Suprapubic skin (tissue), 4 donors: ENCODE measurements at regions not wholly inside any gene's neighbourhood (a gene's known extent, or its start where the extent isn't known, plus 50 kb on each side); places are given as distances from the start of the nearest gene placed in this dataset.

ENCODE experiments used
- DNase-seq, 2 donors: peaks; one replicate each; pipeline ENCODE4 v3.0.0-alpha.2; 2019; ENCODE audit warnings: low spot score in 2 of 2
- H3K27ac ChIP-seq: fragments of 200-600 bp; sonication (generic); one replicate; pipeline ENCODE4 v1.5.1; 2019
- H3K27me3 ChIP-seq: fragments of 200-600 bp; sonication (generic); one replicate; pipeline ENCODE4 v1.5.1; 2019
- H3K36me3 ChIP-seq: fragments of 200-600 bp; sonication (generic); one replicate; pipeline ENCODE4 v1.5.1; 2019
- H3K4me1 ChIP-seq: fragments of 200-600 bp; sonication (generic); one replicate; pipeline ENCODE4 v1.5.1; 2019
- H3K4me3 ChIP-seq: fragments of 200-600 bp; sonication (generic); one replicate; pipeline ENCODE4 v1.5.1; 2019; ENCODE audit warnings: mild to moderate bottlenecking
- H3K9me3 ChIP-seq: fragments of 200-600 bp; sonication (generic); one replicate; pipeline ENCODE4 v1.5.1; 2019
- EP300 ChIP-seq: sonication (generic); formaldehyde crosslinking; IDR thresholded peaks from one replicate; pipeline ENCODE4 v1.6.1; 2017; ENCODE audit warnings: antibody characterized with exemption
- POLR2A ChIP-seq, 2 donors: fragments of 450-650 bp; IDR thresholded peaks; one replicate each; pipeline ENCODE4 v1.6.1; 2017; ENCODE audit warnings: antibody characterized with exemption in 2 of 2, mild to moderate bottlenecking in 2 of 2, moderate library complexity in 2 of 2
- POLR2AphosphoS5 ChIP-seq, 3 donors: sonication (generic); formaldehyde crosslinking; IDR thresholded peaks; one replicate each; pipeline ENCODE4 v1.6.1; 2017; ENCODE audit warnings: antibody characterized with exemption in 3 of 3
- WGBS: methylation state at CpG from one replicate; pipeline ENCODE4 v1.1.5; 2018; 5-methylcytosine and 5-hydroxymethylcytosine counted together
- TF ChIP-seq, protein P1 (sequence below), 2 donors: fragments of 200-600 bp in 1 of 2; fragments of 450-650 bp in 1 of 2; sonication (generic) in 1 of 2; IDR thresholded peaks; one replicate each; pipeline ENCODE4 v1.5.1; 2016 to 2019; ENCODE audit warnings: antibody characterized with exemption in 2 of 2, mild to moderate bottlenecking in 1 of 2, moderate library complexity in 1 of 2

DNA sequence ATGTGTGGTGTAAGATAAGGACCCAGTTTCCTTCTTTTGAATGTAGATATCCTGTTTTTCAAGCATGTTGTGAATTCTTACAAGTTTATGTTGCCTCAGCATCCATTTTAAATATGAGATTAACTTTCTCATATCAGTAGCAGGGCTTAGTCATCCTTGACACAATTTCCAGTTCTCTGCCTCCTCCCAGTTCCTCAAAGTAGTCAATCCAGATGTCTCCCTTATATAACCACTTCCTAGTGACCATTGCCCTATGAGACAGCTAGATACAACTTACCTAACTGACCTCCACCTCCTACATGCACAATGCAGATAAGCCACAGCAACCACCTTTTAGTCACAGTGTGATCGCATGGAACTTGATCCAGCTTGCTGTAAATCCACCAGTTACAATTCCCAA is 269.2 kb upstream of the ZNF521 start:
- no peak for TF ChIP-seq EP300
- TF ChIP-seq POLR2AphosphoS5 (IDR thresholded peaks at IDR 0.05): no peak
- TF ChIP-seq POLR2A (IDR thresholded peaks at IDR 0.05): no peak
- TF ChIP-seq, protein P1, sequence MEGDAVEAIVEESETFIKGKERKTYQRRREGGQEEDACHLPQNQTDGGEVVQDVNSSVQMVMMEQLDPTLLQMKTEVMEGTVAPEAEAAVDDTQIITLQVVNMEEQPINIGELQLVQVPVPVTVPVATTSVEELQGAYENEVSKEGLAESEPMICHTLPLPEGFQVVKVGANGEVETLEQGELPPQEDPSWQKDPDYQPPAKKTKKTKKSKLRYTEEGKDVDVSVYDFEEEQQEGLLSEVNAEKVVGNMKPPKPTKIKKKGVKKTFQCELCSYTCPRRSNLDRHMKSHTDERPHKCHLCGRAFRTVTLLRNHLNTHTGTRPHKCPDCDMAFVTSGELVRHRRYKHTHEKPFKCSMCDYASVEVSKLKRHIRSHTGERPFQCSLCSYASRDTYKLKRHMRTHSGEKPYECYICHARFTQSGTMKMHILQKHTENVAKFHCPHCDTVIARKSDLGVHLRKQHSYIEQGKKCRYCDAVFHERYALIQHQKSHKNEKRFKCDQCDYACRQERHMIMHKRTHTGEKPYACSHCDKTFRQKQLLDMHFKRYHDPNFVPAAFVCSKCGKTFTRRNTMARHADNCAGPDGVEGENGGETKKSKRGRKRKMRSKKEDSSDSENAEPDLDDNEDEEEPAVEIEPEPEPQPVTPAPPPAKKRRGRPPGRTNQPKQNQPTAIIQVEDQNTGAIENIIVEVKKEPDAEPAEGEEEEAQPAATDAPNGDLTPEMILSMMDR (IDR thresholded peaks at IDR 0.05): no peak
- no peak for DNase-seq
- Histone ChIP-seq H3K9me3 (no peaks in the 10 kb centered on the region), H3K27me3 (no peaks in the 10 kb centered on the region), H3K4me3 (no peak overlapping the region), H3K4me1 (no peaks in the 10 kb centered on the region), H3K27ac (no peak overlapping the region), H3K36me3 (no peaks in the 10 kb centered on the region)
- 93% methylated on average over 1 of the region's 1 CpG for WGBS

DNA sequence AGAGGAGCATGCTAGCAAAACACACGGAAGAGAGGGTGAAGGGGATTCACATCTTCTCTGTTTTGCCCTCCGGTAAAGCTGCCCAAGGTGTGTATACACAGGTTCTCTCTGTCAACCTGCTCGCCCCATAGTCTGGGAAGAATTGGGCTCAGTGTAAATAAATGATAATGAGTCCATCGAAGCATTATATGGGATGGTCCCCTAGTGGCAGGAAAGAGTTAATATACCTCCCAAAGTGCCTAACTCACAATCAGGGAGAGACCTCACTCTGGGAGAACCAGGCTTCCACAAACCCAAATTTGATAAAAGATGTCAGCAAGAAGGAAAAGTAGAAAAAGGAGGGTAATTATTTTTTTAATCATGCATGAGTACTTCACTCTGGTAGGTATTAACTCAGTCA is 262.2 kb upstream of the ZNF521 start:
- Histone ChIP-seq H3K9me3 (no peaks in the 10 kb centered on the region), H3K27me3 (no peaks in the 10 kb centered on the region), H3K27ac (no peak overlapping the region), H3K4me3 (no peak overlapping the region), H3K36me3 (no peaks in the 10 kb centered on the region), H3K4me1 (no peaks in the 10 kb centered on the region)
- 91% methylated on average over 4 of the region's 4 CpGs for WGBS
- no peak for DNase-seq
- TF ChIP-seq POLR2A (IDR thresholded peaks at IDR 0.05) (no peak), POLR2AphosphoS5 (IDR thresholded peaks at IDR 0.05) (no peak), EP300 (no peak)
- TF ChIP-seq, protein P1 (IDR thresholded peaks at IDR 0.05): no peak

DNA sequence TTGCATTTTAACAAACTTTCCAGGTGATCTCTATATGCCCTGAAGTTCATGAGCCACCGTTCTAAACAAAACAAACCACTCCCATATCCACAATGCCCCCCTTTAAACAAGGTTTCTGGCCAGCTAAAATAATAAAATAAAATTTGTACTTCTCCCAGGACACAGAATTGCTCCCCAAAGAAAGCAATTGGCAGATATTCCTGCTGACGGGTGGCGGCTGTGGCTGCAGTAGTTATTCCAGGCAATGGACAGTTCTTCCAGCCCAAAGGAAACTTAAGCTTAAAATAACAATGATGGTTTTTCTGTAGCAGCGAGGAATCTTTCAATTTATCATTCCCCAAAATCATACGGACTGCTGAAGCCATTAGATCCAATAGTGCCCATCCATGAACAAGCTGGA is 260.5 kb upstream of the ZNF521 start:
- H3K27ac ChIP-seq: no peak overlapping the region
- DNase-seq: no peak
- H3K4me3 ChIP-seq: no peak overlapping the region
- H3K4me1 ChIP-seq: no peaks in the 10 kb centered on the region
- no peaks in the 10 kb centered on the region for H3K27me3 ChIP-seq
- H3K9me3 ChIP-seq: no peaks in the 10 kb centered on the region
- no peaks in the 10 kb centered on the region for H3K36me3 ChIP-seq
- 77% methylated on average over 5 of the region's 5 CpGs for WGBS
- TF ChIP-seq POLR2AphosphoS5 (IDR thresholded peaks at IDR 0.05) (no peak), EP300 (no peak), POLR2A (IDR thresholded peaks at IDR 0.05) (no peak)
- TF ChIP-seq, protein P1 (IDR thresholded peaks at IDR 0.05): no peak

DNA sequence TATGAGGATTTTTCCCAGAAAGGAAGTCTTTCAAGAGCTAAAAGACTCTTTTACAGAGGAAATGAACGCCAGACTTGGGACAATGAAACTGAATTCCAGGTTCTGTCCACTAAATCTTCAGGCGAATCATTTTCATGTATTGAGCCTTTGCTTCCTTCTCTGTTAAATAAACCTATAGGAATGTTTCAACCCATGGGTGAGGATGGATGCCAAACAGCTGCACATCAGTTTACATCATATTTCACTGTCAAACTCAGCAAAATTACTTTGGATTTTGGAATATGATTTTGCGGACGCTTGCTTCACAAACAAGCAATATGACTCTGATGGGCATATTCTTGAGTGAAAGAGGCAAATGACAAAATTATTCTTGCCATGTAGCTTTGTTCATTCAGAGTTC is 256.1 kb upstream of the ZNF521 start:
- Histone ChIP-seq H3K4me3 (no peak overlapping the region), H3K27ac (no peak overlapping the region), H3K36me3 (no peaks in the 10 kb centered on the region), H3K4me1 (no peaks in the 10 kb centered on the region), H3K9me3 (no peaks in the 10 kb centered on the region), H3K27me3 (no peaks in the 10 kb centered on the region)
- TF ChIP-seq EP300 (no peak), POLR2A (IDR thresholded peaks at IDR 0.05) (no peak), POLR2AphosphoS5 (IDR thresholded peaks at IDR 0.05) (no peak)
- TF ChIP-seq, protein P1 (IDR thresholded peaks at IDR 0.05): no peak
- DNase-seq: no peak
- WGBS: 72% methylated on average over 4 of the region's 4 CpGs

DNA sequence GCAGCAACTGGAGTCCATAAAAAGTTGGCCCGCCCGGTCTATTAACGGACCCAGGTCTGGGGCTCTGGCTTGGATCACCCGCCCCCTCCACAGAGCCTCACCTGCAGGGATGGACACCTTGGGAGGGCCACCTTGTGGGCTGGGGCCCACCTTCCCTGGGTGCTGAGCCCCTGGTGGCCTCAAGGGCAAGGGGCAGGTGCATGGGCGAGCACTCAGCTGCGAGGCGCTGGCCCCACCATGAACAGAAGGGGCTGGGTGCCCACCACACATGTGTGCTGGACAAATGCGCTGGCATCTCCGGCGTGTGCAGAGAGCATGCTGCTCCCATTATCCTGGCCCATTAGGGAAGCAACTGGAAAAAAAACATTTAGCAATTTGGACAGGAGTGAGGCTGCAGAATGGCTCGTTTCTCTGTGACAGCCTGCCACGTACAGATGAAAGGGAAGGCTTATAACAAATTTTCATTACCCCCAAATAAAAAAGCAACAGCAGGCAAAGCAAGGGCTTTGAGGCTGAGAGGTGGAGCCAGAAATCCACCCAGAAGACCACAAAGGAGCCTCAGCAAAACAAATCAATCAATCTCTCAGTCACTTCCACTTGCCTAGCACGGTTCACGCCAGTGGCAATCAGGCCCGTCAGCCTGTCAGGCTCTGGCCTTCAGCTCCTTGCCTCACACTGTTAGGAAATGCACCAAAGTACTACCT is 253.1 kb upstream of the ZNF521 start:
- Histone ChIP-seq H3K9me3 (no peaks in the 10 kb centered on the region), H3K27ac (no peak overlapping the region), H3K4me1 (no peaks in the 10 kb centered on the region), H3K4me3 (no peak overlapping the region), H3K36me3 (no peaks in the 10 kb centered on the region), H3K27me3 (no peaks in the 10 kb centered on the region)
- 76% methylated on average over 12 of the region's 15 CpGs for WGBS
- no peak for TF ChIP-seq POLR2A (IDR thresholded peaks at IDR 0.05)
- TF ChIP-seq EP300: no peak
- TF ChIP-seq POLR2AphosphoS5 (IDR thresholded peaks at IDR 0.05): no peak
- TF ChIP-seq, protein P1 (IDR thresholded peaks at IDR 0.05): no peak
- DNase-seq: no peak
